ENCODE measurements at regions not wholly inside any gene's neighbourhood (a gene's known extent, or its start where the extent isn't known, plus 50 kb on each side); places are given as distances from the start of the nearest gene placed in this dataset.

GRCh38 chr7:119102291-119102690 is 877.8 kb downstream of the ANKRD7 start:
- TF ChIP-seq, protein P1, sequence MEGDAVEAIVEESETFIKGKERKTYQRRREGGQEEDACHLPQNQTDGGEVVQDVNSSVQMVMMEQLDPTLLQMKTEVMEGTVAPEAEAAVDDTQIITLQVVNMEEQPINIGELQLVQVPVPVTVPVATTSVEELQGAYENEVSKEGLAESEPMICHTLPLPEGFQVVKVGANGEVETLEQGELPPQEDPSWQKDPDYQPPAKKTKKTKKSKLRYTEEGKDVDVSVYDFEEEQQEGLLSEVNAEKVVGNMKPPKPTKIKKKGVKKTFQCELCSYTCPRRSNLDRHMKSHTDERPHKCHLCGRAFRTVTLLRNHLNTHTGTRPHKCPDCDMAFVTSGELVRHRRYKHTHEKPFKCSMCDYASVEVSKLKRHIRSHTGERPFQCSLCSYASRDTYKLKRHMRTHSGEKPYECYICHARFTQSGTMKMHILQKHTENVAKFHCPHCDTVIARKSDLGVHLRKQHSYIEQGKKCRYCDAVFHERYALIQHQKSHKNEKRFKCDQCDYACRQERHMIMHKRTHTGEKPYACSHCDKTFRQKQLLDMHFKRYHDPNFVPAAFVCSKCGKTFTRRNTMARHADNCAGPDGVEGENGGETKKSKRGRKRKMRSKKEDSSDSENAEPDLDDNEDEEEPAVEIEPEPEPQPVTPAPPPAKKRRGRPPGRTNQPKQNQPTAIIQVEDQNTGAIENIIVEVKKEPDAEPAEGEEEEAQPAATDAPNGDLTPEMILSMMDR (IDR thresholded peaks at IDR 0.05 in 4 of 5, conservative IDR thresholded peaks at IDR 0.05 in 1 of 5): no peak
- TF ChIP-seq POLR2A (IDR thresholded peaks at IDR 0.05): no peak

Data from gastrocnemius medialis (tissue), 4 donors.